Urinary bladder (tissue), 3 donors: ENCODE measurements at regions not wholly inside any gene's neighbourhood (a gene's known extent, or its start where the extent isn't known, plus 50 kb on each side); places are given as distances from the start of the nearest gene placed in this dataset.

Source experiments
- DNase-seq: peaks from one replicate; pipeline ENCODE4 v3.0.0-alpha.2; 2015; ENCODE audit errors: extremely low spot score
- H3K27ac ChIP-seq: one replicate; pipeline ENCODE4 v1.5.1; 2013; ENCODE audit warnings: low read depth, mild to moderate bottlenecking, moderate library complexity
- H3K36me3 ChIP-seq: one replicate; pipeline ENCODE4 v1.6.1; 2013; ENCODE audit warnings: mild to moderate bottlenecking, moderate library complexity; ENCODE audit not compliant: insufficient read depth
- H3K4me1 ChIP-seq: one replicate; pipeline ENCODE4 v1.6.1; 2013; ENCODE audit warnings: mild to moderate bottlenecking, moderate library complexity; ENCODE audit not compliant: insufficient read depth
- H3K4me3 ChIP-seq: one replicate; pipeline ENCODE4 v1.5.1; 2013; ENCODE audit warnings: low read depth, low read length
- WGBS: extraction: QIAGEN DNeasy Blood & Tissue Kit; methylation state at CpG from one replicate; pipeline ENCODE4 v1.1.7; 2013; 5-methylcytosine and 5-hydroxymethylcytosine counted together
- donor health status: healthy with polysubstance abuse.
- donor health status: healthy.

DNA sequence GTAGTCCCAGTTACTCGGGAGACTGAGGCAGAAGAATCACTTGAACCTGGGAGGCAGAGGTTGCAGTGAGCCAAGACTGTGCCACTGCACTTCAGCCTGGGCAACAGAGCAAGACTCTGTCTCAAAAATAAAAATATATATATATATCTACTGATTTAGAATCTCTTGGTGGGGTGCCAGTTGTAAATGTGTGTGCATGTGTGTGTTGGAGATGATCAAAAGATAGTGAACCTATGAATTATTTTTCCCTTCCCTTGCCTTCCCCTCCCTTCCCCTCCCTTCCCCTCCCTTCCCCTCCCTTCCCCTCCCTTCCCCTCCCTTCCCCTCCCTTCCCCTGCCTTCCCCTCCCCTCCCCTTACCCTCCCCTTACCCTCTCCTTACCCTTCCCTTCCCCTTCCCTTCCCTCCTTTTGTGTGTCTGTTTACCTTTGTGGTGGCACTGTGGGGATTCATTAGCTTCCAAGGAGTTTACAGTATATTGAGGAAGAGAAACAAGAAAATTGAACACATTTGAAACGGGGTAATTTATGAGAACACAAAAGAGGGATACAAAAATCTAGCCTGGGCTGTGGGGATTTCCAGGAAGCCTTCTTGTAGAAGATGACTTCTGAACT, 281.5 kb upstream of the DPPA4 start:
- no peak for DNase-seq
- Histone ChIP-seq H3K4me3 (no peak overlapping the region), H3K27ac (no peak overlapping the region), H3K4me1 (no peaks in the 10 kb centered on the region), H3K36me3 (no peaks in the 10 kb centered on the region)
- 73% methylated on average over 2 of the region's 2 CpGs for WGBS

DNA sequence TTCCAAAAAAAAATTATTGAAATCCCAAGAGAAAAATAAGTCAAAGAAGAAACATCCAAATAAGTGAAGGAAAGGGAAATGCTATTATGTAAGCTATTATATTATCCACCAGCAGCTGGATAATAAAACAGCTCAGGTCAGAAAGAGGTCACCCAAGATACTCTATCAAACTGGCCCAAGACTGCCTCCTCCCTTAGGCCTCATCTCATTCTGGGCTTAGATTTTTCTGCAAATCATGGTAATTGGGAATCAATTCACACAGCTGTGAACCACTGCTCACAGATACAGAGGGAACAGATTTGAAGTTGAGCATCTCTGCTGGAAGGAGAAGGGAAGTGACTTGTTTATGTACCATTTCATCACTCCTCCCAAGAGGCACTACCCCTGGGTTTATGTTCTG, 294.6 kb upstream of the DPPA4 start:
- DNase-seq, result no peak
- H3K27ac ChIP-seq, result no peak overlapping the region
- no peaks in the 10 kb centered on the region for H3K4me1 ChIP-seq
- H3K4me3 ChIP-seq, result no peak overlapping the region
- no peaks in the 10 kb centered on the region for H3K36me3 ChIP-seq

DNA sequence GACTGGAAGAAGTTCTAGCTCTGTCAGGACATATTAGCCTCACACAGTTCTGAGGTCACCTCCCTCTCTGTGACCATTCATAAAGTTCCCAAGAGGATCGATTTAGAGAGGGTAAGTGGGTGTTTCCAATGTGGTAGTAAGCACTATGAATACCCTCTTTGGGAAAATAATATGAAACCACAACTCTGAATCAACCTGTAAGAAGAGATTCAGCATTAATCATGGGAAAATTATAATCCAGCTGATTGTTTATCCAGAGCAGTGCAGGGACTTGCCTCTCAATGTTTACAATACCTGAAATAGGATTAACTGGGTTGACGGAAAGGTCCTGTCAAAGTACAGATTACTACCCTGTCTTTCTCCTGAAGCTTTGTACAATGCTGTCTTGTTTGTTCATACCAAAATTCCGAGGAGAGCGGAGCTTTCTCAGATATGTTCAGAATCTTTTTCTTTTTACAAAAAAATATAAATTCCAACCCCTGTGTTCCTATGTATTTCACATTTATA, 302.9 kb upstream of the DPPA4 start:
- 69% methylated on average over 4 of the region's 4 CpGs for WGBS
- Histone ChIP-seq H3K4me3 (no peak overlapping the region), H3K36me3 (no peaks in the 10 kb centered on the region), H3K27ac (no peak overlapping the region), H3K4me1 (no peaks in the 10 kb centered on the region)
- DNase-seq, result no peak

- H3K36me3 ChIP-seq, result no peaks in the 10 kb centered on the region
- 87% methylated on average over 1 of the region's 1 CpG for WGBS
- H3K27ac ChIP-seq, result no peak overlapping the region
- H3K4me3 ChIP-seq, result no peak overlapping the region
- no peaks in the 10 kb centered on the region for H3K4me1 ChIP-seq
- no peak for DNase-seq
Measured at GRCh38 chr3:109642025-109642424, 304.7 kb upstream of the DPPA4 start.

- WGBS, result 69% methylated on average over 2 of the region's 2 CpGs
- Histone ChIP-seq H3K36me3 (no peaks in the 10 kb centered on the region), H3K27ac (no peak overlapping the region), H3K4me1 (no peaks in the 10 kb centered on the region), H3K4me3 (no peak overlapping the region)
- no peak for DNase-seq
Measured at GRCh38 chr3:109643590-109643989, 306.2 kb upstream of the DPPA4 start.

DNA sequence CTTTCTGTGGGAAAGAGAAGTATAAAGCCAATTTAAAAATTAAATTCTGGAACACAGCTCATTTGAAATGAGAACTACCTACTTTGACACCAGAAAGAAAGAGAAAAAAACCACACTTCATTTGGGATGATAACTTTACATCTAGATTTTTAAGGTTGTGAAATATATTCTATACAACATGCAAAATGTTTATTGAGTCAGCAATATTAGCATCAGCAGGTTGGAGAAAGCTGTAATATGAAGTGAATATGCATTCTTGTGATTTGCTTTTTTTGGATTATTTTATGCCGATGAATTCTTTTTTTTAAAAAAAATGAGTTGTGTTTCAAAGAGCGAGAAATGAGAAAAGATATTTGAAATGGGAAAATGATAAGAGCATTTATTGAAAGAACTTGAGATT, 307.0 kb upstream of the DPPA4 start:
- H3K4me1 ChIP-seq, result no peaks in the 10 kb centered on the region
- DNase-seq, result no peak
- WGBS, result 96% methylated on average over 2 of the region's 2 CpGs
- no peak overlapping the region for H3K4me3 ChIP-seq
- H3K36me3 ChIP-seq, result no peaks in the 10 kb centered on the region
- no peak overlapping the region for H3K27ac ChIP-seq

DNA sequence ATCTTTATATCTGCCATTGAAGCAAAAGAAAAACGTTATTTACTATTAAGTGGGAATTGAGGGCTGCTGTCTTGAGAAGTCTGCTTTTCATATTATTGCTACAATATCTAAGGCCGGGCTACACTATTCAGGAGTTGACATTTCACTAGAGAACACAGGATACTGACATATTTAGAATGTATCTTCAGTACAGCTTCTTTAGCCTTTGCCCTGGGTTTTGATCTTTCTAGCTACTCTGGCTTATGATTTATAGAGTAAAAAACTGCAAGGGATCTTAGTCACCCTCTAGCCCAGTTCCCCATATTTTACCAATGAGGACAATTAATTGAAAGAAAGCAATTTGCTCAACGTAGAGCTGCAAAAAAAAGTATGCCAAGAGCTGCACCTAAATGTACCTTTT, 307.4 kb upstream of the DPPA4 start:
- H3K36me3 ChIP-seq, result no peaks in the 10 kb centered on the region
- H3K4me1 ChIP-seq, result no peaks in the 10 kb centered on the region
- DNase-seq, result no peak
- WGBS, result 72% methylated on average over 3 of the region's 3 CpGs
- H3K27ac ChIP-seq, result no peak overlapping the region
- no peak overlapping the region for H3K4me3 ChIP-seq

GRCh38 chr3:109648027-109648426, 310.7 kb upstream of the DPPA4 start:
- no peak overlapping the region for H3K4me3 ChIP-seq
- no peaks in the 10 kb centered on the region for H3K4me1 ChIP-seq
- H3K36me3 ChIP-seq, result no peaks in the 10 kb centered on the region
- 76% methylated on average over 6 of the region's 6 CpGs for WGBS
- H3K27ac ChIP-seq, result no peak overlapping the region
- no peak for DNase-seq

DNA sequence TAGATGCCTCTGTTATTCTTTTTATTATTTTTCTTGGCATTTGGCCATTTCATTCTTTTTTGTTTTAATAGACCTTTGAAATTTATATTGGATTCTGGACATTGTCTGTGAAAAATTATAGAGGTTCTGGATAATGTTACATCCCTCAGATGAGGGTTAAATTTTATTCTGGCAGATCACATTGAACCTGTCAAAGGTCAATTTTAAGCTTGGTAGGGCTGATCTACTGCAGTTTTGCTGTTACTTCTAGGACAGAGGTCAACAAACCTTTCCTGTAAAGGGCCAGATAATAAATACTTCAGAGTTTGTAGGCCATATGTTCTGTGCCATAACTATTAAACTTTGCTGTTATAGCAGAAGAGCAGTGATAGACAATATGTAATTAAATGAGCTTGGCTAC, 318.9 kb upstream of the DPPA4 start:
- no peak overlapping the region for H3K27ac ChIP-seq
- H3K4me1 ChIP-seq, result no peaks in the 10 kb centered on the region
- no peak overlapping the region for H3K4me3 ChIP-seq
- no peaks in the 10 kb centered on the region for H3K36me3 ChIP-seq
- no peak for DNase-seq

DNA sequence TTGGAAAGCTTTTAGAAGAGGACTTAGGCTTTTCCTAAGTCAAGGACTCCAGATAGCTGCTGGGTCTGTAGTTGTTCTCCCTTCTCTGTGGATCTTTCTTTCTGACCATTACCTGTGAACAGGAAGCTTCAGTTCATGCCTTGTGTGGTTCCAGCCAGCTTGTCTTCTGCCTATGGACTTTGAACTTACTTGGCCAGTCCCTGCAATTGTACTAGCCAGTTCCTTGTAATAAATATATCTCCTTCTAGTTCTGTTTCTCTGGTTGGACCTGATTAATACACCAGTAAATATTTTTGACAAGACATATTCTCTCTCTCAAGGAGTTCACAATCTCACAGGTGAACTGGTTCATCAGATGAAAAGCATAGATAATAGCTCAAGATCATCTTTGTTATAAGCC, 341.3 kb upstream of the DPPA4 start:
- Histone ChIP-seq H3K4me1 (no peaks in the 10 kb centered on the region), H3K4me3 (no peak overlapping the region), H3K27ac (no peak overlapping the region), H3K36me3 (no peaks in the 10 kb centered on the region)
- DNase-seq, result no peak

DNA sequence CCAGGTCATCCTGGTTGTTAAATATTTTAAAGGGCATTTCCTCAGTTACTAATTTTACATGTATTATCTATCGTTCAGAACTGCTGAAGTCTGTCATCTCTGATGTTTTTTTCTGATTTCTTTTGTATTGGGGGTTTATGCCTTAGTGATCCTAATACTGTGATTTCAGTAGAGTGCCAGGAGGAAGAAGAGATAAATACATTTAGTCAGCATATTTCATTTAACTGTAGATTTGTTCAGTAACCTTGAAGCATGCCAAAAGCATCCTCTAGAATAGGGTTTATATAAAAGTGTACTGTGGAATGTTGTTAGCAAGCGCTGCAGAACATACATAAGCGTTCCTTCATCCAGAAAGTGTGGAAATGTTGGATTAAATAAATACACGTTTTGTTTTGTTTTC, 342.3 kb upstream of the DPPA4 start:
- no peaks in the 10 kb centered on the region for H3K36me3 ChIP-seq
- DNase-seq, result no peak
- WGBS, result 56% methylated on average over 4 of the region's 4 CpGs
- no peak overlapping the region for H3K27ac ChIP-seq
- no peak overlapping the region for H3K4me3 ChIP-seq
- H3K4me1 ChIP-seq, result no peaks in the 10 kb centered on the region

DNA sequence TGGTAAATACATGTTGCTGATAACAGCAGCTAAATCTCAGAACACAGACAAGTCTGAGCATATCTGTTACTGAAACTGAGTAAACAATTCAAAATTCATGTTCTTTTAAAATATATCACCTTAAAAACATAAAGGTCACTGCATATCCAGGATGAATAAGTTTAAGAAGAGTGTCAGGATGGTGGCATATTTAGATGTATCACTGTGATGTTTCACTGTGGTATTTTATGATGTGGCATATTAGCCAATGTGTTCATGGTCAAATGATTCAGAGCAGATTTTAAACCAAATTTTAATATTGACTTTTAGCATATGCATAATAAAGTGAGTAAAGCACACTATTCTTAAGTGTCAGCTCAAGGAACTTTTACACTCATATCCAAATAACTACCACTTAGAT, 346.4 kb upstream of the DPPA4 start:
- H3K4me3 ChIP-seq, result no peak overlapping the region
- no peaks in the 10 kb centered on the region for H3K4me1 ChIP-seq
- DNase-seq, result no peak
- H3K36me3 ChIP-seq, result no peaks in the 10 kb centered on the region
- H3K27ac ChIP-seq, result no peak overlapping the region

- DNase-seq, result no peak
- no peak overlapping the region for H3K27ac ChIP-seq
- WGBS, result 38% methylated on average over 5 of the region's 5 CpGs
Measured at GRCh38 chr3:109685084-109686079, 348.0 kb upstream of the DPPA4 start.

GRCh38 chr3:109687626-109688025, 350.3 kb upstream of the DPPA4 start:
- Histone ChIP-seq H3K4me1 (no peaks in the 10 kb centered on the region), H3K27ac (no peak overlapping the region), H3K36me3 (no peaks in the 10 kb centered on the region), H3K4me3 (no peak overlapping the region)
- no peak for DNase-seq

More at GRCh38 chr3:109685084-109686079, 348.0 kb upstream of the DPPA4 start:
- Histone ChIP-seq H3K4me3 (no peak overlapping the region), H3K36me3 (no peaks in the 10 kb centered on the region), H3K4me1 (no peaks in the 10 kb centered on the region)
